Neutrophil (primary cell): ENCODE measurements at regions not wholly inside any gene's neighbourhood (a gene's known extent, or its start where the extent isn't known, plus 50 kb on each side); places are given as distances from the start of the nearest gene placed in this dataset.

Experiments
- H3K27ac ChIP-seq: fragments of 200-600 bp; sonication (generic); 2 replicates; pipeline ENCODE4 v1.5.1; 2016; ENCODE audit warnings: mild to moderate bottlenecking, moderate library complexity
- H3K27me3 ChIP-seq: fragments of 200-600 bp; sonication (generic); 2 replicates; pipeline ENCODE4 v1.6.0; 2016; ENCODE audit warnings: mild to moderate bottlenecking
- H3K36me3 ChIP-seq: fragments of 200-600 bp; sonication (generic); 2 replicates; pipeline ENCODE4 v1.5.1; 2017
- H3K4me1 ChIP-seq, 2 experiments: fragments of 200-600 bp in 1 of 2; sonication (generic) in 1 of 2; 1 replicate in 1 of 2; 2 replicates in 1 of 2; pipeline versions ENCODE4 v1.5.1 to v1.6.1; 2013 to 2016; ENCODE audit warnings: low read depth in 1 of 2, low read length in 1 of 2, mild to moderate bottlenecking in 1 of 2, moderate library complexity in 1 of 2; ENCODE audit not compliant: control insufficient read depth in 1 of 2, insufficient read depth in 1 of 2
- H3K4me3 ChIP-seq, 2 experiments: fragments of 200-600 bp in 1 of 2; sonication (generic) in 1 of 2; 1 replicate in 1 of 2; 2 replicates in 1 of 2; pipeline ENCODE4 v1.5.1; 2013 to 2016; ENCODE audit warnings: low read depth in 1 of 2, low read length in 1 of 2, mild to moderate bottlenecking in 1 of 2, moderate library complexity in 1 of 2
- H3K9me3 ChIP-seq: fragments of 200-600 bp; sonication (generic); 2 replicates; pipeline ENCODE4 v1.5.1; 2016
- CTCF ChIP-seq: fragments of 200-600 bp; sonication (generic); IDR thresholded peaks from 2 replicates; pipeline ENCODE4 v1.5.1; 2016; ENCODE audit warnings: antibody characterized with exemption

- Histone ChIP-seq H3K4me3 (no peak overlapping the region), H3K36me3 (no peaks in the 10 kb centered on the region), H3K27ac (no peak overlapping the region), H3K9me3 (no peaks in the 10 kb centered on the region), H3K4me1 (no peaks in the 10 kb centered on the region), H3K27me3 (no peaks in the 10 kb centered on the region)
- no peak for TF ChIP-seq CTCF
These were observed 74.8 kb upstream of the P2RY1 start for GRCh38 chr3:152760024-152760563.

- Histone ChIP-seq H3K4me3 (no peak overlapping the region), H3K36me3 (no peaks in the 10 kb centered on the region), H3K27me3 (no peaks in the 10 kb centered on the region), H3K4me1 (no peaks in the 10 kb centered on the region), H3K27ac (no peak overlapping the region), H3K9me3 (no peaks in the 10 kb centered on the region)
- no peak for TF ChIP-seq CTCF
These were observed 74.3 kb upstream of the P2RY1 start for GRCh38 chr3:152760591-152760990.

GRCh38 chr3:152768478-152768877 is 66.5 kb upstream of the P2RY1 start:
- Histone ChIP-seq H3K27ac (no peak overlapping the region), H3K27me3 (no peaks in the 10 kb centered on the region), H3K9me3 (no peaks in the 10 kb centered on the region), H3K4me3 (no peak overlapping the region), H3K36me3 (no peaks in the 10 kb centered on the region), H3K4me1 (peaks cover 6 to 10% of the 10 kb centered on the region in 2 experiments)
- TF ChIP-seq CTCF: no peak

GRCh38 chr3:152769523-152769922 is 65.4 kb upstream of the P2RY1 start:
- no peaks in the 10 kb centered on the region for H3K9me3 ChIP-seq
- H3K27me3 ChIP-seq: no peaks in the 10 kb centered on the region
- no peak overlapping the region for H3K4me3 ChIP-seq
- peaks cover 6 to 10% of the 10 kb centered on the region in 2 experiments for H3K4me1 ChIP-seq
- H3K27ac ChIP-seq: no peak overlapping the region
- no peak for TF ChIP-seq CTCF
- no peaks in the 10 kb centered on the region for H3K36me3 ChIP-seq

- Histone ChIP-seq H3K9me3 (no peaks in the 10 kb centered on the region), H3K4me1 (peaks cover 6 to 10% of the 10 kb centered on the region in 2 experiments), H3K27ac (no peak overlapping the region), H3K27me3 (no peaks in the 10 kb centered on the region), H3K4me3 (no peak overlapping the region), H3K36me3 (no peaks in the 10 kb centered on the region)
- no peak for TF ChIP-seq CTCF
These were observed 64.6 kb upstream of the P2RY1 start for GRCh38 chr3:152770296-152770695.

- Histone ChIP-seq H3K27ac (no peak overlapping the region), H3K4me3 (no peak overlapping the region), H3K9me3 (no peaks in the 10 kb centered on the region), H3K4me1 (peaks cover 6 to 10% of the 10 kb centered on the region in 2 experiments), H3K36me3 (no peaks in the 10 kb centered on the region), H3K27me3 (no peaks in the 10 kb centered on the region)
- TF ChIP-seq CTCF: no peak
These were observed 63.8 kb upstream of the P2RY1 start for GRCh38 chr3:152771120-152771519.
